Inflammatory macrophage treated with lipopolysaccharide for 1 hour (primary cell): ENCODE measurements at regions not wholly inside any gene's neighbourhood (a gene's known extent, or its start where the extent isn't known, plus 50 kb on each side); places are given as distances from the start of the nearest gene placed in this dataset.

Experiments used
- DNase-seq, 2 donors: peaks; one replicate each; pipeline ENCODE4 v3.0.0-alpha.2; 2020 to 2022

- no peak for DNase-seq
Measured at GRCh38 chr1:13926556-13926955, 226.6 kb downstream of the PRDM2 start.

DNA sequence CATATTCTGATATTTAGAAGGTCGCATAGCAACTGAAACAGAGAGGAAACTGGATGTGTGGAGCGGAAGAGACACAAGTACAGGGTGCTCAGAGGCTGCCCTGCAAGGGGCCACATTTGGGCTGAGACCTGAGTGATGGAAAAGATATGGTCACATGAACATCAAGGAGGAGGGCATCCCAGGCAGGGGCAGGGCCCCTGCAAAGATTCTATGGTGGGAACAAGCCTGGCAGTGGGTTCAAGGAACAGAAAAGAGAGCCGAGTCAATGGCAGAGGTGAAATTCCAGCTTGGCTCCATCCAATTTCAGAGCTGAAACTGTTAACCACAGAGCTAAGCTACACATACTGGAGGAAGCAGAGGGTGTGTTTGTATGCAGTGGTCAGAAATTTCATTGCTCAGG, 227.7 kb downstream of the PRDM2 start:
- DNase-seq = no peak

- DNase-seq = no peak
Measured at GRCh38 chr1:13929313-13929712, 229.3 kb downstream of the PRDM2 start.

GRCh38 chr1:13930151-13930550, 230.2 kb downstream of the PRDM2 start:
- no peak for DNase-seq

DNA sequence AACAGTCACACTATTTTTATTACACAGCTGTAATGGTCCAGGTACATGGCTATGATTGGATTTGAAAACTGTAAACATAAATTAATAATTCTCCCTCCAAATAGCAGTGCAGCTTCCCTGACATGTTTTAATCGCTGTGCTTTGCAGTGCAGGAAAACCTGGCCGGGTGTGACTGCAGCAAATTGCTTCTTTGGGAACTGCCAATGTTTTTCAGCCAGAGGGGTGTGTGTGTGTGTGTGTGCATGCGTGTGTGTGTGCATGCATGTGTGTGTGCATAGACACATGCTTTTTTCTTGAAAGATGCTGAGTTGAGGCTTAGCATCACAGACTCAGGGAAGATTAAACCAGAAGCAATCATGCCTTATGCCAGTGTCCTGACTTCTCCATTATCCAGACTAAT, 231.2 kb downstream of the PRDM2 start:
- no peak for DNase-seq

DNA sequence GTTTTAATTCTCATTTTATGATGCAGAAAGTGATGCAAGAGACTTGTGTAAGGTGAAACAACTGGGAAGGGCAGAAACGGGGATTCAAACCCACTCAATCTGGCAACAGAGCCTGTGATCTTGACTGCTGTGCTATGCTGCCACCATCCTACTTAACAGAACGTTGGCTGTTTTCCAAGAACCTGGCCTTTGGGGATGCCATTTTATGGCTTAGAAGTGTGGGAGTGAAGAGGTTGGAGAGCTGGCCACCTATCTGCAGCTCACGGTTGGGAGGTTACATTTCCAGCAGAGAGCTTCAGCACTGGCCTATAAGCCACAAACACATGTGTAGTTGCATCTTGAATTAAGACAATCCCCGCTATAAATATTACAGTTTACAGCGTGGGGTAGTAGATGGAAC, 235.3 kb downstream of the PRDM2 start:
- no peak for DNase-seq

DNA sequence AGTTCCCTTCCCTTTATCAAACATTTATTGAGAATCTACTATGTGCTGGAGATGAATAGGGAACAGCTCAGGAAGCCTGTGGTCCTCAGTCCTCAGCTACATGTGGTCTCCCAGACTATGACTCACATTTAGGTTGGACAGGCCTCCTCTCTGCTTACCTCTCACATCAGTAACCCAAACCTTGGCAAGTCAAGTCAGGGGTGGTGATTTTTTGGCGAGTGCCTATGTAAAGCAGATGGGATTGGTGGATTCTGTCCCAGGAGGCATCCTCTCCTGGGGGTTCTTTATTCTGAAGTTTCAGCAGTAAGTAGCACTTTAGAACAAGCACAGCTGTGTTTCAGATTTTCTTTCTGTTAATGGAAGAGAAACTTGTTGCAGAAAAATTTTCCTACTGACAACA, 241.3 kb downstream of the PRDM2 start:
- DNase-seq = no peak

GRCh38 chr1:13943055-13943454, 243.1 kb downstream of the PRDM2 start:
- no peak for DNase-seq

- DNase-seq = no peak
Measured at GRCh38 chr1:13945856-13946255, 245.9 kb downstream of the PRDM2 start.

GRCh38 chr1:13947658-13948057, 247.7 kb downstream of the PRDM2 start:
- no peak for DNase-seq

- no peak for DNase-seq
Measured at GRCh38 chr1:13948396-13948795, 248.4 kb downstream of the PRDM2 start.

GRCh38 chr1:13948888-13949391, 249.0 kb downstream of the PRDM2 start:
- no peak for DNase-seq

DNA sequence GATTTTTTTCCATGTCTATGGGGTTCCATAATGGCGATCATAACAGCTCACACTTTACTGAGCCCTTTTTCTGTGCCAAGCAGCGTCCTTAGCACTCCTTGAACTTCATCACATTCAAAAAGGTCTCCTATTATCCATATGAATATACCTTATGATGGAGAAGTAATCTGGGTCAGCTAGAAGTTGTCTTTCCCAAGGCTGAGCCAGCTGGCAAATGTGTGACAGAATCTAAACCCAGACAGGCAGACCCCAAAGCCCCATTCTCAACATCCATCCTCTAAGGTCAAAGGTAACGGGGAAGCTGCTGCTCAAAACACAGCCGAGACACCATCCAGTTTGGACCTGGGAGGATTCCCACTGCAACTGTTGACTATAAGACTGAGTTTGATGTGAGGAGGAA, 249.6 kb downstream of the PRDM2 start:
- no peak for DNase-seq

DNA sequence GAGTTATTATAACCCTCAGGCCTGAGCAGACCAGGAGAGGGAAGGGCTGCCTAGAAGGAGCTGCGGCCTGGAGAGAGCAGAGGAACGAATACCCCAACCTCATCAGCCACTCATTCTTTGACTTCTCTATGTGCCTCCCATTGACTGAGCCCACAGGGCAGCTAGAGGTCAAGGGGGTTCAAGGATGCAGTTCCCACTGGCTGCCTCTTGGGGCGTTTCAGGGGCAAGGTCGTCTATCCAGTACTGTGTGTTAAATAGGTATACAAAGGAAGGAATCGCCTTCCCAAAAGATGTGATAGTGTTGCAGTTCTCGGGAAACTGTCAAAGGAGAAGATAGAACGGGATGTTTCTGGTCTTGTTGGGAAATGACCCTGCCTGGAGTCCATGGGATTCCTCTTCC, 250.6 kb downstream of the PRDM2 start:
- no peak for DNase-seq

- DNase-seq = no peak
Measured at GRCh38 chr1:13951793-13952751, 252.1 kb downstream of the PRDM2 start.

DNA sequence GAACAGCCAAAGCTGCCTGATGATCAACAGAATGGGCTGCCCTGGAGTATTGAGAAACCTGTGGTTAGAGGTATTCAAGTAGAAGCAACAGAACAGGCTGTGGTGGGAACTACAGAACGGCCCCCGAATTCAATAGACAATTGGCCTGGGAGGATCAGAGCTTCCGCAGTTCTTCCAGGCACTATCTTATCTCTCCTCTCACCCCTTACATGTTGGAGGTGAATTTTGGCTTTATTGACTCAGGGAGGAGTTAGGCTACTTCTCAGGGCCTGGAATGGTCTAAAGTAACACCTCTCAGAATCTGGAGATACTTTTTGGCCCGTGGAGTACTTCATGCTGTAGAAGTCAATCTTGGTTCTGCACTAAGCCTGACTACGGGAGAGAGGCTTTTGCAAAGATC, 253.0 kb downstream of the PRDM2 start:
- no peak for DNase-seq

DNA sequence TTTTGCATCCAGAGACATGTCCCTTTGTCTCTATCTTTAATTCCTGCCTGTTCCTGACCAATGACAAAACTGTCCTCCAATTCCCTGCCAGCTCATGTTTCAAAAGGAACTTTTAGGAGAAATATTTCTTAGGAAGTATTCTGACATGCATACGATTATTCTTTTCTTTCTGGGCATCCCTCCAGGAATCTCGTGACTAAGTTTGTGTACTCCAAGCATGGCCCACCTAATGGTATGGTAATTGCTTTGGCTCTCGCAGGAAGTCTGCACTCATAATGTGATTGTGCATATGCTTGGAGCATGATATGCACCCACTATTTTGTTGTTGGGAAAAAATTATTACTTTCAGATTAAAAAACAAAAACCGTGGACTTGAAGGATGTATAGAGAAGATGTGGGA, 256.4 kb downstream of the PRDM2 start:
- no peak for DNase-seq

DNA sequence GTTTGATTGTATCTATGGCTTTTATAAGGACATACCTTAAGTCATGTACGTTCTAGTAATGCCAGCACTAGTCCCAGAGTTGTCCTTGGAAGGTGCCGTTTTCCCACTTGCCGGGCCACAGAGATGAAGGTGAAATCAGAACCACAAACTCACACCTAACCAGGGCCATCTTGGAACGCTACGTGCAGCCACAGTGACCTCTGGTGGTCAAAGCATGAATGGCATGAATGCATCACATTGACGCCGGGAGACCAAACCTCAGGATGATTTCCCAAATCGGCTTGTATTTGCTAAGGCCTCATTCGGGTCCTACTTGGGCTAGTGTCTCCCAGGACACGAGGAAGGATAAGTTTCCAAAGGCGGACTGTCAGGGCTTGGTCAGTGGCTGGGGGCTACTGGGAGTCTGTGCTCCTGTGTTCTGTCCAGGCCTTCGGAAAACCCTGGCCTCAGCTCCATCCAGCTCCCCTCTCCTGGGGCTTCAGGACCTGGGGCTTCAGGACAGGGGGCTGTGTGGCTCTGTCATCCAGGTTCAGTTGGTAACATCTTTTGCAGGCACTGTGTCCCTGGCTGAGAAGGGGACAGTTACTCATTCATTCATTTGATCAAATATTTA, 260.5 kb downstream of the PRDM2 start:
- peak; percentile 6 to 86 for DNase-seq

DNA sequence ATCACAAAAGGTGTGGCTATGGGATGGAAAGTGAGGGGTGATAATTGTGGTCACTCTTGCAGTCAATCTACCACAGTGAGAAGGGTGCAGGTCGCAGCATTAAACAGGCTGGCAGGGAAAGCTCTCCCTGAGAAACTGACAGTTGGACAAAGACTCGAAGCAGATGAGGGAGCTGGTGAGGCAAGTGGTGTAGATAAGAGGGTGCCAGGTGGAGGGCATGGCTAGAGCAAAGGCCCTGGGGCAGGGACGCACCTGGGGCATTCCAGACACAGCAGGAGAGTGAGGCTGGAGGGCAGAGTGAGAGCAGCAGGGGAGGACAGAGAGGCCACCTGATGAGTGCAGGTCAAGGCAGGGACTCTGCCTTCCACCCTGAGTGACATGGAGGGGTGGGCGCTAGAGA, 264.8 kb downstream of the PRDM2 start:
- no peak for DNase-seq

GRCh38 chr1:13965770-13966398, 265.9 kb downstream of the PRDM2 start:
- DNase-seq = no peak

DNA sequence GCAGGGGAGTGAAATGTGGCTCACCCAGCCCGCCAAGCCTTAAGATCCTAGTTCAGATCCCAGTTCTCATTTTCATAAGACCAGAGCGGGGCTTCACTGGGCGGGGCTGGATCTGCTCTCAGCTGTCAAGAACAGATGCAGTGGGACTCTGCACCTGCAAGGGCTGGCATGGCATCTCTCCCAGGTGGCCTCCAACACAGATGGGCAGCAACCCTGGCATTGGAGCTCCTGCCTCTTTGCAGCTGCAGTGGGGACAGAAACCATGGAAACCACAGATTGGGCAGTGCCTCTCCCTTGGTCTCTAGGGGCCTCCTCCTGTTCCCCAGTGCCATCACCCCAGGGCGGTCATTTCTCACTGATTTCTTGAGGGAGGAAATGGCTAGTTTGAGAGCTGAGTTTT, 267.7 kb downstream of the PRDM2 start:
- no peak for DNase-seq

DNA sequence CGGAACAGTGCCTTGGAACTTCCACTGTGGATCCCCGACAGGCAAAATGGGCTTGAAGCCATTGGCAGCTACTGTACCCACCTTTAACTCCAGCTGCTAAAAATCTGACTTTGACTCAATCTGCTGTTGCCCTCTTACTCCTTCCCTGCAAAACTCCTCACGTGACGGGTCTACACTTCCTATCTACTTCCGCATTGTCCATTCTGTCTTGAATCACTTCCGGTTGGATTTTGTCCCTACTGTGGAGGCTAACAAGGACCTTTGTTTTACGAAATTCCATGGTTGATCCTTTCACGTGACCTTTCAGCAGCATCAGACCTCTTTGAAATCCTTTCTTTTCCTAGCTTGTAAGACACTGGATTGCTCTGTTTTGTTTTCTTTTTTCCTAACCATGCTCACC, 268.4 kb downstream of the PRDM2 start:
- DNase-seq = no peak

- DNase-seq = no peak
Measured at GRCh38 chr1:13970631-13971247, 270.8 kb downstream of the PRDM2 start.
